Brain microvascular endothelial cell (primary cell): ENCODE measurements at regions not wholly inside any gene's neighbourhood (a gene's known extent, or its start where the extent isn't known, plus 50 kb on each side); places are given as distances from the start of the nearest gene placed in this dataset.

Experiments used
- DNase-seq: peaks from one replicate; pipeline ENCODE4 v3.0.0-alpha.2; 2020
- H3K27ac ChIP-seq: fragments of 250-450 bp; sonication (Bioruptor Pico); 2 replicates; pipeline ENCODE4 v1.5.1; 2020; ENCODE audit warnings: mild to moderate bottlenecking, moderate library complexity
- H3K27me3 ChIP-seq: fragments of 250-450 bp; sonication (Bioruptor Pico); replicated peaks from 2 replicates; pipeline ENCODE4 v1.5.1; 2020; ENCODE audit warnings: mild to moderate bottlenecking
- H3K36me3 ChIP-seq: fragments of 250-450 bp; sonication (Bioruptor Pico); replicated peaks from 2 replicates; pipeline ENCODE4 v1.5.1; 2020; ENCODE audit warnings: mild to moderate bottlenecking
- H3K4me3 ChIP-seq: 2 replicates; pipeline ENCODE4 v1.5.1; 2011; ENCODE audit warnings: low read depth, mild to moderate bottlenecking, control low read depth, low read length, moderate library complexity
- CTCF ChIP-seq: IDR thresholded peaks from 2 replicates; pipeline ENCODE4 v1.5.1; 2011; ENCODE audit warnings: low read depth, mild to moderate bottlenecking, moderate library complexity, low read length, control low read depth, inconsistent platforms; ENCODE audit errors: missing control alignments
- in situ Hi-C: cut with HindIII; loops from 2 replicates; pipeline ENCODE4 v1.10.0; 2017; ENCODE audit warnings: low sequenced_read_pairs, low pct_ligation_motif_present

GRCh38 chr12:115670869-115671268 is 606.6 kb downstream of the MED13L start:
- in situ Hi-C loops, result no loop called here
- Histone ChIP-seq H3K27ac (no peak overlapping the region), H3K36me3 (no peaks in the 10 kb centered on the region), H3K27me3 (no peaks in the 10 kb centered on the region), H3K4me3 (no peak overlapping the region)
- DNase-seq, result no peak
- no peak for TF ChIP-seq CTCF

- no peak overlapping the region for H3K4me3 ChIP-seq
- no peak for TF ChIP-seq CTCF
- H3K36me3 ChIP-seq, result no peaks in the 10 kb centered on the region
- DNase-seq, result no peak
- H3K27ac ChIP-seq, result no peak overlapping the region
- in situ Hi-C loops, result no loop called here
- H3K27me3 ChIP-seq, result no peaks in the 10 kb centered on the region
Measured at GRCh38 chr12:115667116-115667515, 610.4 kb downstream of the MED13L start.

- in situ Hi-C loops, result no loop called here
- Histone ChIP-seq H3K27ac (no peak overlapping the region), H3K27me3 (no peaks in the 10 kb centered on the region), H3K4me3 (no peak overlapping the region), H3K36me3 (no peaks in the 10 kb centered on the region)
- no peak for TF ChIP-seq CTCF
- no peak for DNase-seq
Measured at GRCh38 chr12:115666168-115666567, 611.3 kb downstream of the MED13L start.

- no peak overlapping the region for H3K4me3 ChIP-seq
- DNase-seq, result no peak
- no peaks in the 10 kb centered on the region for H3K36me3 ChIP-seq
- TF ChIP-seq CTCF, result no peak
- H3K27ac ChIP-seq, result no peak overlapping the region
- in situ Hi-C loops, result no loop called here
- no peaks in the 10 kb centered on the region for H3K27me3 ChIP-seq
Measured at GRCh38 chr12:115661112-115661511, 616.4 kb downstream of the MED13L start.

- Histone ChIP-seq H3K36me3 (no peaks in the 10 kb centered on the region), H3K4me3 (no peak overlapping the region), H3K27me3 (no peaks in the 10 kb centered on the region), H3K27ac (no peak overlapping the region)
- peak; percentile 21 for DNase-seq
- in situ Hi-C loops, result no loop called here
- no peak for TF ChIP-seq CTCF
Measured at GRCh38 chr12:115660211-115660805, 617.2 kb downstream of the MED13L start.

- DNase-seq, result no peak
- Histone ChIP-seq H3K27me3 (no peaks in the 10 kb centered on the region), H3K36me3 (no peaks in the 10 kb centered on the region), H3K27ac (no peak overlapping the region), H3K4me3 (no peak overlapping the region)
- in situ Hi-C loops, result no loop called here
- TF ChIP-seq CTCF, result no peak
Measured at GRCh38 chr12:115659422-115659821, 618.1 kb downstream of the MED13L start.
